ENCODE measurements at regions not wholly inside any gene's neighbourhood (a gene's known extent, or its start where the extent isn't known, plus 50 kb on each side); places are given as distances from the start of the nearest gene placed in this dataset.

DNA sequence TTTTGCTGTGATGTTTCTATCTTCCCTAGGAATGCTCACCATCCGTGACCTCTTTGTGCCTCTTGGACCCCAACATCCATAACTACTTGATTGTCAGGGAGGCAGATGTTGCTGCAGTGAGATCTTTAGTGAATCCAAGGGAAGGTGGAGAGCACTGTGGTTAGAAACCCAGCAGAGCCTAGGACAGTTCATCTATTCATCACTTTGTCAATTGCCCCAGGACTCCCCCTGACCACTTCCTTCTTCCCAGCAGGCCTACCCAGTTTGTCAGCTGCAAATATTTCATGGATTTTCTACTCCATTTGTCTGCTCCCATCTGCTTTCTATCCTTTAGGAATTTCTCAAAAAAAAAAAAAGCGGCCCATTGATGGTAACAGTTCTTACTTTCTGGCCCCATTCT lies 942.8 kb downstream of the PCDH7 start:
- no peak for TF ChIP-seq POLR2AphosphoS5 (IDR thresholded peaks at IDR 0.05)
- TF ChIP-seq, protein P1, sequence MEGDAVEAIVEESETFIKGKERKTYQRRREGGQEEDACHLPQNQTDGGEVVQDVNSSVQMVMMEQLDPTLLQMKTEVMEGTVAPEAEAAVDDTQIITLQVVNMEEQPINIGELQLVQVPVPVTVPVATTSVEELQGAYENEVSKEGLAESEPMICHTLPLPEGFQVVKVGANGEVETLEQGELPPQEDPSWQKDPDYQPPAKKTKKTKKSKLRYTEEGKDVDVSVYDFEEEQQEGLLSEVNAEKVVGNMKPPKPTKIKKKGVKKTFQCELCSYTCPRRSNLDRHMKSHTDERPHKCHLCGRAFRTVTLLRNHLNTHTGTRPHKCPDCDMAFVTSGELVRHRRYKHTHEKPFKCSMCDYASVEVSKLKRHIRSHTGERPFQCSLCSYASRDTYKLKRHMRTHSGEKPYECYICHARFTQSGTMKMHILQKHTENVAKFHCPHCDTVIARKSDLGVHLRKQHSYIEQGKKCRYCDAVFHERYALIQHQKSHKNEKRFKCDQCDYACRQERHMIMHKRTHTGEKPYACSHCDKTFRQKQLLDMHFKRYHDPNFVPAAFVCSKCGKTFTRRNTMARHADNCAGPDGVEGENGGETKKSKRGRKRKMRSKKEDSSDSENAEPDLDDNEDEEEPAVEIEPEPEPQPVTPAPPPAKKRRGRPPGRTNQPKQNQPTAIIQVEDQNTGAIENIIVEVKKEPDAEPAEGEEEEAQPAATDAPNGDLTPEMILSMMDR (IDR thresholded peaks at IDR 0.05) = no peak
